HUES64 (cell line): ENCODE measurements at regions not wholly inside any gene's neighbourhood (a gene's known extent, or its start where the extent isn't known, plus 50 kb on each side); places are given as distances from the start of the nearest gene placed in this dataset.

Experiments
- H3K27ac ChIP-seq: 2 replicates; pipeline ENCODE4 v1.7.0; 2013; ENCODE audit warnings: low read depth, low read length, inconsistent platforms
- H3K27me3 ChIP-seq: 2 replicates; pipeline ENCODE4 v1.6.1; 2013; ENCODE audit warnings: mild to moderate bottlenecking, low read length; ENCODE audit not compliant: insufficient read depth
- H3K36me3 ChIP-seq: 2 replicates; pipeline ENCODE4 v1.6.1; 2013; ENCODE audit warnings: mild to moderate bottlenecking, low read length; ENCODE audit not compliant: insufficient read depth
- H3K4me1 ChIP-seq: 2 replicates; pipeline ENCODE4 v1.6.1; 2013; ENCODE audit warnings: mild to moderate bottlenecking, low read length, moderate library complexity; ENCODE audit not compliant: insufficient read depth
- H3K4me3 ChIP-seq: 2 replicates; pipeline ENCODE4 v1.5.1; 2013; ENCODE audit warnings: mild to moderate bottlenecking, low read length, moderate library complexity
- H3K9ac ChIP-seq: 2 replicates; pipeline ENCODE4 v1.6.1; 2013; ENCODE audit warnings: mild to moderate bottlenecking, low read depth, low read length
- H3K9me3 ChIP-seq: 2 replicates; pipeline ENCODE4 v1.6.1; 2013; ENCODE audit warnings: low read depth, low read length; ENCODE audit not compliant: insufficient read depth
- WGBS: fragments of 150-250, 120-280 bp; methylation state at CpG from one replicate; pipeline ENCODE4 v1.1.7; 2013; ENCODE audit warnings: missing lambda C conversion rate; 5-methylcytosine and 5-hydroxymethylcytosine counted together

DNA sequence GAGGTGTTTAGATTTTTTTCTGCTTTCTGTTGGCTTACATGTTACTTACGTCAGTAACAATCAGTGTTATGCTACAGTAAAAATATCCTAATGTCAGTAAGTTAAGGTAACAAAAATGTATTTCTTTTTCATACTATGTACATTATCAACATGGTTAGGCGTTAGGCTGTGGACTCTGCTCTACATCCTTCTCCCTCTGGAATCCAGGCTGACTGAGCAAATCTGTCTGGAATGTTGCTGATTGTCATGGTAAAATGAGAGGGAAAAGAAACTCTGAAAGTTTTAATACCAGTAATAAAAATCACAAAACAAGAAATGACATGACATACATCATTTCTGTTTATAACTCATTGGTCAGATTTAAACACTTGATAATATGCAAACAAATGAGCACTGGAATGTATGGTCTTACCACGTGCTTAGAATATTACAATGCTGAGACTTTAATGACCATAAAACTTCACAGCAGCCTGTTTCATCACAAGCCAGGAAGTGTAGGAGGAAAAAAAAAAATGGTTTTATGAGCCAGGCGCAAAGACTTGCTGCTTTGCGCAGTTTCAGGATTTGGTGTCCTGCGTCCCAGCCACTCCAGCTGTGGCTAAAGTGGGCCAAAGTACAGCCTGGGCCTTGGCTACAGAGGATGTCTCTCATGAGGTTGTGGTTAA, 252.4 kb downstream of the FSIP2 start:
- 0 out of 2 replicates have a peak overlapping the region, but pooled peaks have one; percentile 15 for H3K9ac ChIP-seq
- H3K27me3 ChIP-seq = no peaks in the 10 kb centered on the region
- H3K9me3 ChIP-seq = no peaks in the 10 kb centered on the region
- H3K36me3 ChIP-seq = no peaks in the 10 kb centered on the region
- no peaks in the 10 kb centered on the region for H3K4me1 ChIP-seq
- no peak overlapping the region for H3K4me3 ChIP-seq
- H3K27ac ChIP-seq = peak overlapping the region; percentile 23; the same call in 1 of the 2 replicates
- 98% methylated on average over 4 of the region's 6 CpGs for WGBS

DNA sequence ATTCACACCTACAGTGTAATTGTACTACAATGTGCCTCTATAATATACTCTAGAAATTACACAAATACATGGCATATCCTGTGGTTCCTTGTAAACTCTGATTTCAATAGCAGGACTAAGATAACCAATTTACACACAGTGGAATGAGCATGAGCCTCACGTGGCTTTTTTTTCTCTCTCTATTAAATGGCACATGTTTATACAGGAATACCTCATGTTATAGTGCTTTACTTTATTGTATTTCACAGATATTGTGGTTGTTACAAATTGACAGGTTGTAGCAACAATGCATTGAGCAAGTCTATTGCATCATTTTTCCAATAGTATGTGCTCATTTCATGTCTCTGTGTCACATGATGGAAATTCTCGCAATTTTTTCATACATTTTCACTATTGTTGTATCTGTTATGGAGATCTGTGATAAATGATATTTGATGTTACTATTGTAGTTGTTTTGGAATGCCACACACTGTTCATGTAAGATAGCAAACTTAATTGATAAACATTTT, 260.0 kb downstream of the FSIP2 start:
- WGBS = 77% methylated on average over 1 of the region's 2 CpGs
- H3K27me3 ChIP-seq = no peaks in the 10 kb centered on the region

DNA sequence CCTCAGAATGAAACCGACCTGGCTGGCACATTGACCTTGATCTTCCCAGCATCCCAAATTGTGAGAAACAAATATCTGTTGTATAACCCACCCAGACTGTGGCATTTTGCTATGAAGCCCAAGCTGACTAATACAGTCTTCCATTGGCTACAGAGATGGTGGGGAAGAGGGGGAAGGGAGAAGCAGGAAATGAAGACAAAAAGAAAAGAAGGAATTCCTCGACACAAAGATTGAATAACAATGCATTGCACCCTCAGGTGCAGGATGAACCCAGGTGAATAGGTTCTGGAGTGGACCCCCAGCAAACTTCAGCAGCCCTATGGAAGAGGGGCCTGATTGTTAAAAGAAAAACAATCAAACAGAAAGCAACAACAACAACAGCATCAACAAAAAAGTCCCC, 270.7 kb downstream of the FSIP2 start:
- 80% methylated on average over 2 of the region's 2 CpGs for WGBS
- Histone ChIP-seq H3K27ac (peak overlapping the region; percentile 14; the same call in 1 of the 2 replicates), H3K4me3 (no peak overlapping the region), H3K9ac (no peak overlapping the region), H3K36me3 (no peaks in the 10 kb centered on the region), H3K27me3 (no peaks in the 10 kb centered on the region), H3K9me3 (peaks cover 9% of the 10 kb centered on the region; the same call in 1 of the 2 replicates), H3K4me1 (no peaks in the 10 kb centered on the region; the same call in 1 of the 2 replicates)

More for the DNA sequence above, 260.0 kb downstream of the FSIP2 start:
- Histone ChIP-seq H3K36me3 (no peaks in the 10 kb centered on the region), H3K4me3 (no peak overlapping the region), H3K9ac (no peak overlapping the region), H3K9me3 (no peaks in the 10 kb centered on the region), H3K4me1 (no peaks in the 10 kb centered on the region), H3K27ac (no peak overlapping the region)

- H3K4me1 ChIP-seq = no peaks in the 10 kb centered on the region
- H3K4me3 ChIP-seq = no peak overlapping the region
- peaks cover 6% of the 10 kb centered on the region; the same call in 1 of the 2 replicates for H3K9me3 ChIP-seq
- no peak overlapping the region for H3K9ac ChIP-seq
- no peak overlapping the region for H3K27ac ChIP-seq
- H3K27me3 ChIP-seq = no peaks in the 10 kb centered on the region
- no peaks in the 10 kb centered on the region for H3K36me3 ChIP-seq
- WGBS = 96% methylated on average over 4 of the region's 4 CpGs
These were observed 278.7 kb downstream of the FSIP2 start for GRCh38 chr2:186017278-186017677.

DNA sequence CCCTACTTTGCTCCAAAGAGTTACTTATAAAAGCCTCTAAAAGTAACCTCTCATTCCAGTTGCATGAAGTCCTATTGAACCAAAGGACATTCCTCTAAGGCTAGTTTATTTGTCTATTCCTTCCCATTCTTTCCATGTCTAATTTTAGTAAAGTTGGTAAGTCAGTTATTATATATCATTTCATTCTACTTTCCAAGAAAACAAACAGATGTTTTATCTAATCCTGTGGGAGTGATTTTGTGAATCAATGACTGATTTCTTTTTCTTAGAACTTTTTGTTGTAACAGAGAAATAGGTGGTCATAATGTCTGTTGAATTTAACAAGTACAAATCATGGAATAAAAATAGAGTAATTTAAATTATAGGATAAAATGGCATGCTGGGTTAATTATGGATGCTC, 286.3 kb downstream of the FSIP2 start:
- no peak overlapping the region for H3K9ac ChIP-seq
- H3K9me3 ChIP-seq = no peaks in the 10 kb centered on the region
- H3K27ac ChIP-seq = no peak overlapping the region
- no peaks in the 10 kb centered on the region for H3K36me3 ChIP-seq
- H3K4me1 ChIP-seq = no peaks in the 10 kb centered on the region
- no peaks in the 10 kb centered on the region for H3K27me3 ChIP-seq
- no peak overlapping the region for H3K4me3 ChIP-seq

- Histone ChIP-seq H3K4me1 (no peaks in the 10 kb centered on the region), H3K36me3 (no peaks in the 10 kb centered on the region), H3K9me3 (no peaks in the 10 kb centered on the region), H3K9ac (no peak overlapping the region), H3K27me3 (no peaks in the 10 kb centered on the region), H3K4me3 (no peak overlapping the region), H3K27ac (no peak overlapping the region)
- 94% methylated on average over 1 of the region's 2 CpGs for WGBS
These were observed 289.3 kb downstream of the FSIP2 start for GRCh38 chr2:186027922-186028321.

DNA sequence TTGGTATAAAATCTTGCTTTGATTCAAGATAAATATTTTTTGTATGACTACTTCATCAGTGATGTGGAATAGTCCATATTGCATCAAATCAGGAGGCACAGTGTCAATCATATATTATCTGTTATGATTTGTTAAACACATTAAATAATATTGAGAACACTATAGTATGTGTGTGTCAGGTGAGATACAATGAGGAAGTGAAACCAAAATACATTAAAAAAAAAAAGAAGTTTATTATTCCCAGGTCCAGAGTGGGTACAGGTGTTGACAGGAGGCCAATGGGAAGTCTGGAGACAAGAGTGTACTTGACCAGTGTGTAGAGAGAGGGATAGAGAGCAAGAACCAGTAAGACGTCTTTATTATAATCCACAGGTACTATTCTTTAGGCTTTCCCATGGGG, 292.6 kb downstream of the FSIP2 start:
- H3K9ac ChIP-seq = no peak overlapping the region
- no CpG with 5 or more reads among the region's 1 CpG for WGBS

DNA sequence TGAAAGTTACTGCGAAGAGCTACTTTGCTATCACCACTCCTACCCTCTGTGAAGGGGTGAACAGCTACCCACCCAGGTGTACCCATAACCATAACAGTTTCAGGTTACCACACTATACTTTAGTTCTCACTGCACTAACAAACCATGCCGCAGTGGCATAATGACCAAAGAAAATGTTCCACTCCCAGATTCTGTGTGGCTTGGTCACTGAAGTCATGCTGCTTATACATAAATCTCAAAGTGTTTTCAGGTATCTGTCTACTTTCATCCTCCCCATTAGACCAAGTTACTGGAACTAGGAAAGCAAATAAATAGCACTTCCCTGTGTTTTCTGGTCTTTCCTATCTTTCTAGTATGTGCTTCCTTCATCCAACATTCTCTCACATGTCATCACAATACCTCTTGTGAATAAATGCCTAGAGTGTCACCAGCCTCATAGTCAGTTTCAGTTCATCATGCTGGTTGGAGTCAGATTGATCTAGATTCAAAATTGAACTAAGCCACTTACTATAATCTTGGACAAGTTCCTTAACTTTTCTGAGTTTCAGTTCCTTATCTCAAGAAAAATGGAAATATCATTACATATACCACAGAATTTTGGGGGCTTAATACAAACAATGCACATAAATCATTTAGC, 293.6 kb downstream of the FSIP2 start:
- Histone ChIP-seq H3K27me3 (no peaks in the 10 kb centered on the region), H3K9me3 (no peaks in the 10 kb centered on the region), H3K4me3 (no peak overlapping the region), H3K9ac (no peak overlapping the region), H3K36me3 (no peaks in the 10 kb centered on the region), H3K4me1 (no peaks in the 10 kb centered on the region), H3K27ac (no peak overlapping the region)
- 98% methylated on average over 2 of the region's 2 CpGs for WGBS

More for the DNA sequence above, 292.6 kb downstream of the FSIP2 start:
- no peak overlapping the region for H3K27ac ChIP-seq
- H3K27me3 ChIP-seq = no peaks in the 10 kb centered on the region
- H3K36me3 ChIP-seq = no peaks in the 10 kb centered on the region
- no peaks in the 10 kb centered on the region for H3K9me3 ChIP-seq
- H3K4me3 ChIP-seq = no peak overlapping the region
- H3K4me1 ChIP-seq = no peaks in the 10 kb centered on the region

GRCh38 chr2:186032930-186033329, 294.3 kb downstream of the FSIP2 start:
- no peaks in the 10 kb centered on the region for H3K27me3 ChIP-seq
- no peaks in the 10 kb centered on the region for H3K4me1 ChIP-seq
- H3K36me3 ChIP-seq = no peaks in the 10 kb centered on the region
- no peak overlapping the region for H3K4me3 ChIP-seq
- no peak overlapping the region for H3K27ac ChIP-seq
- 100% methylated on average over 1 of the region's 2 CpGs for WGBS
- H3K9me3 ChIP-seq = no peaks in the 10 kb centered on the region
- no peak overlapping the region for H3K9ac ChIP-seq

DNA sequence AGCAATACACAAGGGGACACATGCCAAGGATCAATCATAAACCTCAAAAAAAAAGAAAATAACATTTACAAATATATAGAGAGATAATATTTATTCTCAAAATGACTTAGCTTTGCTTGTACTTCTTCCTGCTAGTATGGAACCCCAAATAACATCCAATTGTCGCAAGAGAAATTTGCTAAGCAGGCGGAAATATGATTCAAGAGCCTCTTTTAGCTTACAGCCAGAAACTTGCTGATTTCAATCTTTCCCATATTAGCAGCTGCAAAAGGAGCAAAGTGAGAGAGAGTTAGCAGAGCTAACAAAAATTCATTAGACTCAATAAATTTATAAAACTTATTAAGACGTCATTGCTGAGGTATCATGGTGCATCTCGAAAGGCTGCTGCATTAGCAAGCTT, 294.9 kb downstream of the FSIP2 start:
- H3K27me3 ChIP-seq = no peaks in the 10 kb centered on the region
- WGBS = 98% methylated on average over 4 of the region's 4 CpGs
- no peak overlapping the region for H3K9ac ChIP-seq
- no peaks in the 10 kb centered on the region for H3K4me1 ChIP-seq
- no peaks in the 10 kb centered on the region for H3K36me3 ChIP-seq
- no peak overlapping the region for H3K27ac ChIP-seq
- H3K4me3 ChIP-seq = no peak overlapping the region
- no peaks in the 10 kb centered on the region for H3K9me3 ChIP-seq

GRCh38 chr2:186036862-186037449, 298.4 kb downstream of the FSIP2 start:
- no peaks in the 10 kb centered on the region for H3K9me3 ChIP-seq
- no peak overlapping the region for H3K9ac ChIP-seq
- whole genome bisulfite sequencing = 89% methylated on average over 1 of the region's 2 CpGs
- H3K4me1 ChIP-seq = no peaks in the 10 kb centered on the region
- H3K27ac ChIP-seq = no peak overlapping the region
- H3K36me3 ChIP-seq = no peaks in the 10 kb centered on the region
- H3K27me3 ChIP-seq = no peaks in the 10 kb centered on the region
- H3K4me3 ChIP-seq = no peak overlapping the region
